Breast epithelium (tissue), 4 donors: ENCODE measurements at regions not wholly inside any gene's neighbourhood (a gene's known extent, or its start where the extent isn't known, plus 50 kb on each side); places are given as distances from the start of the nearest gene placed in this dataset.
"Not testable (repeated sequence)": the region's sequence is repeated elsewhere in the genome, so short reads cannot be mapped to it uniquely, and the experiment has no call there.

Experiments used
- DNase-seq, 2 donors: peaks; one replicate each; pipeline ENCODE4 v3.0.0-alpha.2; 2019; ENCODE audit warnings: low spot score in 2 of 2
- H3K27ac ChIP-seq, 2 donors: fragments of 200-600 bp; sonication (generic) in 1 of 2; one replicate each; pipeline ENCODE4 v1.5.1; 2016 to 2019; ENCODE audit warnings: mild to moderate bottlenecking in 1 of 2
- H3K27me3 ChIP-seq, 2 donors: fragments of 200-600 bp; sonication (generic) in 1 of 2; one replicate each; pipeline versions ENCODE4 v1.5.1 to v1.6.0; 2017 to 2019; ENCODE audit warnings: control low read depth in 1 of 2, mild to moderate bottlenecking in 1 of 2
- H3K36me3 ChIP-seq: fragments of 200-600 bp; one replicate; pipeline ENCODE4 v1.5.1; 2019
- H3K4me1 ChIP-seq, 2 donors: fragments of 200-600 bp; sonication (generic); one replicate each; pipeline ENCODE4 v1.5.1; 2016 to 2019; ENCODE audit warnings: control low read depth in 1 of 2
- H3K4me3 ChIP-seq, 3 donors: fragments of 200-600 bp; sonication (generic); 1 replicate in 2 of 3; 2 replicates in 1 of 3; pipeline ENCODE4 v1.5.1; 2016 to 2019; ENCODE audit warnings: mild to moderate bottlenecking in 3 of 3, moderate library complexity in 2 of 3
- H3K9me3 ChIP-seq, 2 donors: fragments of 200-600 bp; sonication (generic) in 1 of 2; one replicate each; pipeline ENCODE4 v1.5.1; 2016 to 2019; ENCODE audit warnings: control low read depth in 1 of 2
- CTCF ChIP-seq, 3 donors: fragments of 450-650 bp; IDR thresholded peaks; one replicate each; pipeline ENCODE4 v1.5.1; 2016 to 2017; ENCODE audit warnings: antibody characterized with exemption in 3 of 3, mild to moderate bottlenecking in 3 of 3, moderate library complexity in 3 of 3
- POLR2A ChIP-seq: fragments of 450-650 bp; IDR thresholded peaks from one replicate; pipeline ENCODE4 v1.6.1; 2016; ENCODE audit warnings: antibody characterized with exemption, mild to moderate bottlenecking, moderate library complexity
- POLR2AphosphoS5 ChIP-seq, 3 donors: sonication (generic); formaldehyde crosslinking; IDR thresholded peaks; one replicate each; pipeline ENCODE4 v1.6.1; 2017; ENCODE audit warnings: antibody characterized with exemption in 3 of 3
- intact Hi-C: fragments of 100-400 bp; cut with DNase I; formaldehyde crosslinking; loops from one replicate; pipeline ENCODE4 v1.15.1; 2023; ENCODE audit warnings: low total_unique reads

GRCh38 chrX:92241249-92241648, 462.1 kb downstream of the PCDH11X start:
- Histone ChIP-seq H3K4me1 (no peaks in the 10 kb centered on the region), H3K4me3 (no peak overlapping the region), H3K9me3 (no peaks in the 10 kb centered on the region), H3K27ac (no peak overlapping the region), H3K36me3 (no peaks in the 10 kb centered on the region), H3K27me3 (peaks cover 0 to 34% of the 10 kb centered on the region in 2 donors)
- TF ChIP-seq POLR2A = no peak
- no peak for TF ChIP-seq CTCF (IDR thresholded peaks at IDR 0.05)
- no peak for TF ChIP-seq POLR2AphosphoS5 (IDR thresholded peaks at IDR 0.05)
- no peak for DNase-seq
- intact Hi-C loops = no loop called here

- H3K36me3 ChIP-seq = no peaks in the 10 kb centered on the region
- H3K9me3 ChIP-seq = no peaks in the 10 kb centered on the region
- intact Hi-C loops = no loop called here
- peaks cover 0 to 13% of the 10 kb centered on the region in 2 donors for H3K27me3 ChIP-seq
- no peak overlapping the region for H3K27ac ChIP-seq
- TF ChIP-seq POLR2A = no peak
- no peak for TF ChIP-seq CTCF (IDR thresholded peaks at IDR 0.05)
- no peak for TF ChIP-seq POLR2AphosphoS5 (IDR thresholded peaks at IDR 0.05)
- no peak overlapping the region for H3K4me3 ChIP-seq
- no peak for DNase-seq
- no peaks in the 10 kb centered on the region for H3K4me1 ChIP-seq
Observed at GRCh38 chrX:92247076-92247475, 467.9 kb downstream of the PCDH11X start.

DNA sequence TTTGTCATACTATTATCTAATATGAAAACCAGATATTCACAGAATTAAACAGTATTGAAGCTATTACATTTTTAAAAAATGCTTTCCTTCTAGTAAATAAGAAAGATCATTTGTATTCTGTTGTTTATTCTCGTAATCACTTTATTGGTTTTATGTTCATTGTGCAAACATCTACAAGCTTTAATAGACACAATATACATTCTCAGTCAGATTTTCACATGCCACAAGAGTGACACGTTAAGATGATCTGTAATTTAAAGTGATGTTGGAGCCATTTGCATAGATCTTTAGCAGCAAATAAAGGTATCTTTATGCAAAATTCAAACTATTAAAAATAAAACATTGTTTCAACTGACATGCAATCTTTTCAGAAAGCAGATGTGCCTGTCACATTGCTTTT, 469.9 kb downstream of the PCDH11X start:
- Histone ChIP-seq H3K4me3 (no peak overlapping the region), H3K9me3 (peaks cover 0 to 4% of the 10 kb centered on the region in 2 donors), H3K36me3 (no peaks in the 10 kb centered on the region), H3K27me3 (peaks cover 0 to 4% of the 10 kb centered on the region in 2 donors), H3K27ac (no peak overlapping the region), H3K4me1 (no peaks in the 10 kb centered on the region)
- DNase-seq = no peak
- intact Hi-C loops = no loop called here
- no peak for TF ChIP-seq POLR2AphosphoS5 (IDR thresholded peaks at IDR 0.05)
- no peak for TF ChIP-seq POLR2A
- TF ChIP-seq CTCF (IDR thresholded peaks at IDR 0.05) = no peak

GRCh38 chrX:92260102-92260501, 480.9 kb downstream of the PCDH11X start:
- Histone ChIP-seq H3K27ac (no peak overlapping the region), H3K4me3 (no peak overlapping the region), H3K27me3 (peaks cover 0 to 10% of the 10 kb centered on the region in 2 donors), H3K4me1 (no peaks in the 10 kb centered on the region), H3K9me3 (peaks cover 15 to 23% of the 10 kb centered on the region in 2 donors), H3K36me3 (no peaks in the 10 kb centered on the region)
- intact Hi-C loops = no loop called here
- DNase-seq = no peak
- no peak for TF ChIP-seq POLR2A
- TF ChIP-seq POLR2AphosphoS5 (IDR thresholded peaks at IDR 0.05) = no peak
- no peak for TF ChIP-seq CTCF (IDR thresholded peaks at IDR 0.05)

DNA sequence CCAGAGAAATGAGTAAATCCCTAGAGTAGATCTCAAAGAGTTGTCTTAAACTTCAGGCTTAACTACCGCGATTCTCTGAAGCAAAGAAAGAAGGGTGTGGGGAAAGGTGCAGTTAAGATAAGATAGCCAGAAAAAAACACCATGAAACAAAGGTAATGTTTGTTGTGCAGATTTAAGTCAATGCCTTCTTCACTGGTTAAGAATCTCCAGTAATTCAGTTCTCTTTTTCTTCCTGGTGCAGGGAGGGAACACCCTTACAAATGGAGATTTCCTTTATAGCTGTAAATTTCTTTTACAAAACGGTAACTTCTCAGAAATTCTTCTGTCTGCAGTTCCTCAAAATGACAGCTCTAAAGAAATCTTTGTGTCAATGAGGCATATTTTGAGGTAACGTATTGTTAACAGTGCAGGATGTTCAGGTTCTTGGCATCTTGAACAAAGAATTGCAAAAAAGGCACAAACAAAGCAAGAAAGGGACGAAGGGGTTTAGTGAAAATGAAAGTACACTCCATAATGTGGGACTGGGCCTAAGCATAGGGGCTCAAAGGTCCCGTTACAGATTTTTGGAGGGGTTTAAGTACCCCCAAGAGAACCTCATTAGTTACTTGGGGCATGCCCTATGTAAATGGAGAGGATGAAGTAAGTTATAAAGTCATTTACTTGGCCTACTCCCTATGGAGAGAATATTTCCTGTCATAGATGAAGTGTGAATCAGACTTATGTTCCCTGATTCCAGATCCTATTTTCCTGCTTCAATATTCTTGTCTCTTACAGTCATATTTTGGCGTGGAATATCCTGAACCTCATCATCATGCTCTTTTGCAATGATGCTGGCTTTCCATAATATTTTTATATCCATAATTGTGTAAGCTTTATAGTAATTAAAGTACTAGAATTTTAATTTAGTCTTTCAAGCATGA, 492.0 kb downstream of the PCDH11X start:
- H3K4me3 ChIP-seq = no peak overlapping the region
- H3K36me3 ChIP-seq = no peaks in the 10 kb centered on the region
- H3K27ac ChIP-seq = no peak overlapping the region
- peaks cover 0 to 20% of the 10 kb centered on the region in 2 donors for H3K27me3 ChIP-seq
- no peak for DNase-seq
- H3K4me1 ChIP-seq = no peaks in the 10 kb centered on the region
- H3K9me3 ChIP-seq = no peaks in the 10 kb centered on the region
- intact Hi-C loops = no loop called here
- no peak for TF ChIP-seq POLR2A
- TF ChIP-seq CTCF (IDR thresholded peaks at IDR 0.05) = no peak
- TF ChIP-seq POLR2AphosphoS5 (IDR thresholded peaks at IDR 0.05) = no peak

GRCh38 chrX:92278556-92278955, 499.4 kb downstream of the PCDH11X start:
- DNase-seq, H3K4me1 ChIP-seq, H3K27ac ChIP-seq, H3K4me3 ChIP-seq, H3K9me3 ChIP-seq, H3K36me3 ChIP-seq, intact Hi-C loops: not testable (repeated sequence)
- H3K27me3 ChIP-seq = peaks cover 0 to 13% of the 10 kb centered on the region in 2 donors

DNA sequence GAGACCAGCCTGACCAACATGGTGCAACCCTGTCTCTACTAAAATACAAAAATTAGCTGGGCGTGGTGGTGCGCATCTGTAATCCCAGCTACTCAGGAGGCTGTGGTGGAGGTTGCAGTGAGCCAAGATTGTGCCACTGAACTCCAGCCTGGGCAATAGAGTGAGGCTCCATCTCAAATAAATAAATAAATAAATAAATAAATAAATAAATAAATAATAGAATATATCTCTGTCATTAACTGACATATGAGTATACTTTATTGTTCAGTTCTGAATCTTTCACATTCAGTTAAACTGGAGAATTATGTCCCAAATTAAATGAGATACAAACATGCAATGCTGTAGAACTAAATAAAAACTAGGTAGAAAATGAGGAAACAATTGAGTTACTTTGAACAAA, 501.2 kb downstream of the PCDH11X start:
- H3K9me3 ChIP-seq, intact Hi-C loops: not testable (repeated sequence)

More for the DNA sequence above, 501.2 kb downstream of the PCDH11X start:
- not testable (repeated sequence) for H3K36me3 ChIP-seq, H3K27ac ChIP-seq, DNase-seq, H3K4me1 ChIP-seq, H3K4me3 ChIP-seq
- peaks cover 0 to 13% of the 10 kb centered on the region in 2 donors for H3K27me3 ChIP-seq
